Endothelial cell of umbilical vein (primary cell): ENCODE measurements at regions not wholly inside any gene's neighbourhood (a gene's known extent, or its start where the extent isn't known, plus 50 kb on each side); places are given as distances from the start of the nearest gene placed in this dataset.

ENCODE experiments used
- BruUV-seq: library from RNA; stranded (reverse); fragments of 400-500 nt; replicated peaks from 2 replicates; lab custom pipeline; 2021; lab: Mats Ljungman, UMichigan
- CTCF ChIA-PET: fragments of 300-600, 350-600 bp; sonication (Branson Sonifier 250); formaldehyde crosslinking; loops from one replicate; lab custom pipeline; 2021; ENCODE audit warnings: antibody characterized with exemption, inconsistent platforms; lab: Charles Lee
- POLR2A ChIA-PET: fragments of 300-600, 350-600 bp; sonication (Branson Sonifier 250); formaldehyde crosslinking; loops from one replicate; lab custom pipeline; 2021; ENCODE audit warnings: antibody characterized with exemption, inconsistent platforms; lab: Charles Lee
- DNase-seq: peaks from one replicate; pipeline ENCODE4 v3.0.0-alpha.2; 2011; ENCODE audit warnings: low read depth, low spot score
- FAIRE-seq: peaks from 2 replicates; lab custom pipeline; 2011; peaks lifted over from hg19 to GRCh38; lab: Jason Lieb, UNC
- H2AFZ ChIP-seq: 2 replicates; pipeline ENCODE4 v1.6.0; 2012; ENCODE audit warnings: low read depth, low read length, control low read depth, inconsistent platforms
- H3K27ac ChIP-seq: 2 replicates; pipeline ENCODE4 v1.5.1; 2011; ENCODE audit warnings: low read depth, mild to moderate bottlenecking, control low read depth, low read length, moderate library complexity; ENCODE audit not compliant: insufficient read depth
- H3K27me3 ChIP-seq, 2 experiments: 2 replicates each; pipeline versions ENCODE4 v1.6.0 to v1.6.1; 2011; ENCODE audit warnings: low read length in 2 of 2, mixed read lengths in 1 of 2; ENCODE audit not compliant: control insufficient read depth in 2 of 2, insufficient read depth in 2 of 2
- H3K36me3 ChIP-seq, 2 experiments: 2 replicates in 1 of 2; 3 replicates in 1 of 2; pipeline ENCODE4 v1.5.1; 2011; ENCODE audit warnings: low read length in 2 of 2, mild to moderate bottlenecking in 1 of 2, moderate library complexity in 1 of 2; ENCODE audit not compliant: control insufficient read depth in 2 of 2, insufficient read depth in 2 of 2; ENCODE audit errors: extremely low read depth in 1 of 2
- H3K4me1 ChIP-seq: 3 replicates; pipeline ENCODE4 v1.5.1; 2011; ENCODE audit warnings: mild to moderate bottlenecking, low read length; ENCODE audit not compliant: control insufficient read depth, insufficient read depth; ENCODE audit errors: extremely low read depth
- H3K4me2 ChIP-seq: 2 replicates; pipeline ENCODE4 v1.6.1; 2011; ENCODE audit warnings: low read length, control low read depth, mixed read lengths; ENCODE audit not compliant: insufficient read depth
- H3K4me3 ChIP-seq, 3 experiments: fragments of 200-600 bp in 1 of 3; sonication (generic), shearing (Covaris generic) in 1 of 3; replicated peaks in 1 of 3; 2 replicates each; pipeline ENCODE4 v1.5.1; 2011 to 2016; ENCODE audit warnings: control low read depth in 3 of 3, low read length in 3 of 3, mild to moderate bottlenecking in 2 of 3, inconsistent platforms in 1 of 3, low read depth in 1 of 3, moderate library complexity in 1 of 3; ENCODE audit not compliant: insufficient read depth in 1 of 3
- H3K79me2 ChIP-seq: 2 replicates; pipeline ENCODE4 v1.6.0; 2012; ENCODE audit warnings: low read length, inconsistent platforms; ENCODE audit not compliant: control insufficient read depth, insufficient read depth
- H3K9ac ChIP-seq: replicated peaks from 2 replicates; pipeline ENCODE3; 2011; ENCODE audit warnings: low read length, control low read depth; ENCODE audit not compliant: insufficient read depth; ENCODE audit errors: extremely low read depth
- H3K9me1 ChIP-seq: replicated peaks from 3 replicates; pipeline ENCODE4 v1.6.0; 2011; ENCODE audit warnings: mild to moderate bottlenecking, low read length; ENCODE audit not compliant: control insufficient read depth, insufficient read depth; ENCODE audit errors: extremely low read depth
- H3K9me3 ChIP-seq: replicated peaks from 2 replicates; pipeline ENCODE4 v1.5.1; 2012; ENCODE audit warnings: low read length, inconsistent platforms; ENCODE audit not compliant: control insufficient read depth, insufficient read depth
- H4K20me1 ChIP-seq: replicated peaks from 2 replicates; pipeline ENCODE3; 2011; ENCODE audit warnings: mild to moderate bottlenecking, low read length; ENCODE audit not compliant: control insufficient read depth, insufficient read depth; ENCODE audit errors: extremely low read depth
- CTCF ChIP-seq, 2 donors: IDR thresholded peaks; 1 replicate in 1 of 2; 2 replicates in 1 of 2; pipeline ENCODE4 v1.5.1; 2011; ENCODE audit warnings: low read length in 2 of 2, mild to moderate bottlenecking in 2 of 2, moderate library complexity in 2 of 2, control low read depth in 1 of 2, inconsistent platforms in 1 of 2, low read depth in 1 of 2; ENCODE audit not compliant: insufficient read depth in 1 of 2; ENCODE audit errors: extremely low read depth in 1 of 2
- EZH2 ChIP-seq: IDR thresholded peaks from 2 replicates; pipeline ENCODE4 v1.6.1; 2012; ENCODE audit warnings: borderline replicate concordance, low read depth, mild to moderate bottlenecking, moderate library complexity, low read length, inconsistent platforms; ENCODE audit not compliant: severe bottlenecking
- FOS ChIP-seq: IDR thresholded peaks from 2 replicates; pipeline ENCODE4 v1.6.1; 2011; ENCODE audit warnings: mild to moderate bottlenecking, low read length, moderate library complexity, borderline replicate concordance; ENCODE audit not compliant: insufficient read depth
- GATA2 ChIP-seq: IDR thresholded peaks from 2 replicates; pipeline ENCODE4 v1.7.0; 2011; ENCODE audit warnings: low read depth, mild to moderate bottlenecking, moderate library complexity, mixed read lengths, low read length; ENCODE audit not compliant: insufficient read length, insufficient read depth
- JUN ChIP-seq: IDR thresholded peaks from 2 replicates; pipeline ENCODE4 v1.6.1; 2011; ENCODE audit warnings: borderline replicate concordance, low read depth; ENCODE audit not compliant: insufficient read length, insufficient read depth
- MAX ChIP-seq: IDR thresholded peaks from 2 replicates; pipeline ENCODE4 v1.6.1; 2011; ENCODE audit not compliant: insufficient read depth, insufficient read length
- MYC ChIP-seq: IDR thresholded peaks from one replicate; pipeline ENCODE4 v1.6.1; 2011; ENCODE audit warnings: mild to moderate bottlenecking, low read depth, low read length
- POLR2A ChIP-seq: IDR thresholded peaks from 2 replicates; pipeline ENCODE4 v1.6.1; 2012; ENCODE audit warnings: low read depth, mild to moderate bottlenecking, control low read depth, low read length
- POLR2AphosphoS5 ChIP-seq: IDR thresholded peaks from 2 replicates; pipeline ENCODE4 v1.6.1; 2012; ENCODE audit warnings: low read depth, mild to moderate bottlenecking, control low read depth, low read length, moderate library complexity; ENCODE audit not compliant: insufficient read depth
- dilution Hi-C: fragments of 300-500 bp; cut with MboI; formaldehyde crosslinking; loops from one replicate; pipeline ENCODE4 v1.15.0; 2019; ENCODE audit warnings: low sequenced_read_pairs; ENCODE audit not compliant: extremely low pct_ligation_motif_present
- intact Hi-C: fragments of 100-400 bp; cut with micrococcal nuclease; formaldehyde crosslinking; loops from one replicate; pipeline ENCODE4 v1.10.0; 2022

- intact Hi-C loops (no loop called here), dilution Hi-C loops (no loop called here)
- TF ChIP-seq POLR2AphosphoS5: no peak
- TF ChIP-seq CTCF (IDR thresholded peaks at IDR 0.05; ENCODE audit: extremely low read depth in 1 of 2, insufficient read depth in 1 of 2, low read depth in 1 of 2, low read length in 2 of 2): no peak
- no peak for TF ChIP-seq JUN
- no peak for TF ChIP-seq POLR2A
- no peak for TF ChIP-seq MYC
- no peak for TF ChIP-seq GATA2
- TF ChIP-seq EZH2: no peak
- TF ChIP-seq FOS: no peak
- no peak for TF ChIP-seq MAX
- no peaks in the 10 kb centered on the region for H3K9me1 ChIP-seq
- no peaks in the 10 kb centered on the region for H3K9me3 ChIP-seq
- ChIA-PET CTCF (no interaction called here), POLR2A (no interaction called here)
- H2AFZ ChIP-seq: no peak overlapping the region
- no peak for DNase-seq
- H3K4me1 ChIP-seq: no peaks in the 10 kb centered on the region
- FAIRE-seq: no peak
- H3K27ac ChIP-seq: no peak overlapping the region
- no peaks in the 10 kb centered on the region for H3K36me3 ChIP-seq
- H3K4me2 ChIP-seq: no peak overlapping the region
- H3K4me3 ChIP-seq: no peak overlapping the region
- no peak overlapping the region for H3K9ac ChIP-seq
- H3K27me3 ChIP-seq: no peaks in the 10 kb centered on the region
- H4K20me1 ChIP-seq: no peaks in the 10 kb centered on the region
- no TSS peak for BruUV-seq
- no peaks in the 10 kb centered on the region for H3K79me2 ChIP-seq
Measured at GRCh38 chr2:51220080-51220479, 188.1 kb upstream of the NRXN1 start.
